Suprapubic skin (tissue), 4 donors: ENCODE measurements at regions not wholly inside any gene's neighbourhood (a gene's known extent, or its start where the extent isn't known, plus 50 kb on each side); places are given as distances from the start of the nearest gene placed in this dataset.
"Not testable (repeated sequence)": the region's sequence is repeated elsewhere in the genome, so short reads cannot be mapped to it uniquely, and the experiment has no call there.

Experiments
- DNase-seq, 2 donors: peaks; one replicate each; pipeline ENCODE4 v3.0.0-alpha.2; 2019; ENCODE audit warnings: low spot score in 2 of 2
- H3K27ac ChIP-seq: fragments of 200-600 bp; sonication (generic); one replicate; pipeline ENCODE4 v1.5.1; 2019
- H3K27me3 ChIP-seq: fragments of 200-600 bp; sonication (generic); one replicate; pipeline ENCODE4 v1.5.1; 2019
- H3K36me3 ChIP-seq: fragments of 200-600 bp; sonication (generic); one replicate; pipeline ENCODE4 v1.5.1; 2019
- H3K4me1 ChIP-seq: fragments of 200-600 bp; sonication (generic); one replicate; pipeline ENCODE4 v1.5.1; 2019
- H3K4me3 ChIP-seq: fragments of 200-600 bp; sonication (generic); one replicate; pipeline ENCODE4 v1.5.1; 2019; ENCODE audit warnings: mild to moderate bottlenecking
- H3K9me3 ChIP-seq: fragments of 200-600 bp; sonication (generic); one replicate; pipeline ENCODE4 v1.5.1; 2019
- CTCF ChIP-seq, 2 donors: fragments of 200-600 bp in 1 of 2; fragments of 450-650 bp in 1 of 2; sonication (generic) in 1 of 2; IDR thresholded peaks; one replicate each; pipeline ENCODE4 v1.5.1; 2016 to 2019; ENCODE audit warnings: antibody characterized with exemption in 2 of 2, mild to moderate bottlenecking in 1 of 2, moderate library complexity in 1 of 2
- EP300 ChIP-seq: sonication (generic); formaldehyde crosslinking; IDR thresholded peaks from one replicate; pipeline ENCODE4 v1.6.1; 2017; ENCODE audit warnings: antibody characterized with exemption
- POLR2A ChIP-seq, 2 donors: fragments of 450-650 bp; IDR thresholded peaks; one replicate each; pipeline ENCODE4 v1.6.1; 2017; ENCODE audit warnings: antibody characterized with exemption in 2 of 2, mild to moderate bottlenecking in 2 of 2, moderate library complexity in 2 of 2
- POLR2AphosphoS5 ChIP-seq, 3 donors: sonication (generic); formaldehyde crosslinking; IDR thresholded peaks; one replicate each; pipeline ENCODE4 v1.6.1; 2017; ENCODE audit warnings: antibody characterized with exemption in 3 of 3
- whole genome bisulfite sequencing: methylation state at CpG from one replicate; pipeline ENCODE4 v1.1.5; 2018; 5-methylcytosine and 5-hydroxymethylcytosine counted together

GRCh38 chrX:30995060-30995700 lies 76.7 kb downstream of the FTHL17 start:
- no peaks in the 10 kb centered on the region for H3K27me3 ChIP-seq
- H3K27ac ChIP-seq = no peak overlapping the region
- WGBS = 48% methylated on average over 1 of the region's 1 CpG
- no peak overlapping the region for H3K4me3 ChIP-seq
- H3K4me1 ChIP-seq = no peaks in the 10 kb centered on the region
- H3K36me3 ChIP-seq = no peaks in the 10 kb centered on the region
- no peaks in the 10 kb centered on the region for H3K9me3 ChIP-seq
- TF ChIP-seq POLR2AphosphoS5 (IDR thresholded peaks at IDR 0.05) (no peak), POLR2A (IDR thresholded peaks at IDR 0.05) (no peak), CTCF (IDR thresholded peaks at IDR 0.05) (no peak), EP300 (no peak)
- DNase-seq = no peak

GRCh38 chrX:30994018-30994417 lies 77.8 kb downstream of the FTHL17 start:
- H3K27ac ChIP-seq, H3K4me3 ChIP-seq, H3K4me1 ChIP-seq, H3K27me3 ChIP-seq, DNase-seq, H3K9me3 ChIP-seq, H3K36me3 ChIP-seq: not testable (repeated sequence)
- 81% methylated on average over 1 of the region's 1 CpG for WGBS

DNA sequence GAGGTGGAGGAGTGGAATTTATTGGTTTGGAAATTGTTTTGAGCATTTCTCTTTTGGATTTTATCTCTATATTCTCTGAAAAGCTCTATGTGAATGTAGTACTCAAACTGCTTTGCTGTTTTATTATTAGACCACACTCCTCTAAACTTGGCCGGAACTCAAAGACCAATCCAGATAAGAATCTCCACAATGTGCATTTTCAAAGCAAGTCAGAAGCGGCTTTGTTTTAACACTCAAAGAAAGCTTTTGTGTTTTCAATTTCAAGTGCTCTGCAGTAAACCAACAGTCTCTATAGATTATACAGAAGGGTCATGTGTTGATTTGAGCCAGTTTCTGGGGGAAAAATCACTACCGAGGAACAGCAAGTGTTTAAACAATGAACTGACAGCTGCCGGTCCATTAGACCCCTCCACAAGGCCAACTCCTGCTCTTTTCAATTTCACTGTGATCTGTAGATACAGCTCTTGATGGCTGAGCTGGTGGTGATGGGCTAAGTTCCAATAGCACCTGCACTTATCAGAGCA lies 79.4 kb downstream of the FTHL17 start:
- 55% methylated on average over 4 of the region's 4 CpGs for WGBS
- no peaks in the 10 kb centered on the region for H3K27me3 ChIP-seq
- no peak for TF ChIP-seq POLR2AphosphoS5 (IDR thresholded peaks at IDR 0.05)

GRCh38 chrX:30990361-30990760 lies 81.5 kb downstream of the FTHL17 start:
- H3K4me3 ChIP-seq = no peak overlapping the region
- WGBS = 67% methylated on average over 2 of the region's 2 CpGs
- H3K4me1 ChIP-seq = no peaks in the 10 kb centered on the region
- DNase-seq = no peak
- no peak for TF ChIP-seq POLR2AphosphoS5 (IDR thresholded peaks at IDR 0.05)
- no peak for TF ChIP-seq EP300
- TF ChIP-seq CTCF (IDR thresholded peaks at IDR 0.05) = no peak
- TF ChIP-seq POLR2A (IDR thresholded peaks at IDR 0.05) = no peak
- no peak overlapping the region for H3K27ac ChIP-seq
- H3K36me3 ChIP-seq = no peaks in the 10 kb centered on the region
- no peaks in the 10 kb centered on the region for H3K9me3 ChIP-seq
- H3K27me3 ChIP-seq = no peaks in the 10 kb centered on the region

More for the DNA sequence above, 79.4 kb downstream of the FTHL17 start:
- no peaks in the 10 kb centered on the region for H3K36me3 ChIP-seq
- H3K4me1 ChIP-seq = no peaks in the 10 kb centered on the region
- H3K9me3 ChIP-seq = no peaks in the 10 kb centered on the region
- DNase-seq = no peak
- H3K27ac ChIP-seq = no peak overlapping the region
- no peak overlapping the region for H3K4me3 ChIP-seq

DNA sequence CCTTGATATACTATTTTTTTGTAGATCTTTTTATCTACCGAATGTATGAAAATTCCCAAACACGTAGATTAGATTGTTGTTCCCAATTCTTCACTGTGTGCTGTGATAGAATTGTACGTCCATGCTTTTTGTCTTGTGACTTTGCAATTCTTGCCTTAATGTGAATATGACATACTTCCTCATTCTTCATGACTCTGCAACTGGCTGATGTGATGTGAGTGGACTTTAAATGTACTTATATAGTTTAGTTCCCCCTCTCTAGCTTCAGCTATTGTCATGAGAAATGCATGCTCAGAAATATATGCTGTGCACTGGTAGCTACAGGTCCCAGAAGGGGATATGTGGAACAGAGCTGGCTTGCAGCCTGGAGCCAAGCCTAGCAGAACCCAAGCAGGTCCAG lies 89.4 kb downstream of the FTHL17 start:
- Histone ChIP-seq H3K27me3 (no peaks in the 10 kb centered on the region), H3K4me1 (no peaks in the 10 kb centered on the region), H3K4me3 (no peak overlapping the region), H3K36me3 (no peaks in the 10 kb centered on the region), H3K9me3 (no peaks in the 10 kb centered on the region), H3K27ac (no peak overlapping the region)
- TF ChIP-seq CTCF (IDR thresholded peaks at IDR 0.05) = no peak
- TF ChIP-seq POLR2AphosphoS5 (IDR thresholded peaks at IDR 0.05) = no peak
- TF ChIP-seq EP300 = no peak
- TF ChIP-seq POLR2A (IDR thresholded peaks at IDR 0.05) = no peak
- no peak for DNase-seq
- 81% methylated on average over 3 of the region's 3 CpGs for WGBS

DNA sequence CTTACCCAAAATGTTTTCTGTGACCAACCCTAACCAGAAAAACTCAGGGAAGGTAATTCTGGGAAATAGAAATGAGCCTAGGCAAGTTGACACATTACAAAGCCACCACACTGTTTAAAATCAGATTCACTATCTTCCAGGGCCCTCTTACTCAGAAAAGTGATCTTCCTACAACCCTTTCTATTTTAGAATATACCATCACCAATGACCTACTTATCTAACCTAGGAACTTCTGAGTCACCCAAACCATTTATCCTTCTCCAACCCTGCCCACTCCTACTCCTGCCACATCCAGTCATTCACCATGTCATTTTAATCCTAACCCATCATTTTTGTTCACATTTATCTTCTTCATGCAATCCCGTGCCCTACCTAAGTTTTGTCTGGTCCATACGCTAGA lies 89.9 kb downstream of the FTHL17 start:
- 90% methylated on average over 2 of the region's 2 CpGs for WGBS
- Histone ChIP-seq H3K36me3 (no peaks in the 10 kb centered on the region), H3K4me3 (no peak overlapping the region), H3K9me3 (no peaks in the 10 kb centered on the region), H3K27me3 (no peaks in the 10 kb centered on the region), H3K27ac (no peak overlapping the region), H3K4me1 (no peaks in the 10 kb centered on the region)
- no peak for DNase-seq
- no peak for TF ChIP-seq EP300
- no peak for TF ChIP-seq POLR2AphosphoS5 (IDR thresholded peaks at IDR 0.05)
- TF ChIP-seq POLR2A (IDR thresholded peaks at IDR 0.05) = no peak
- TF ChIP-seq CTCF (IDR thresholded peaks at IDR 0.05) = no peak
